ENCODE measurements at regions not wholly inside any gene's neighbourhood (a gene's known extent, or its start where the extent isn't known, plus 50 kb on each side); places are given as distances from the start of the nearest gene placed in this dataset.
"Not testable (repeated sequence)": the region's sequence is repeated elsewhere in the genome, so short reads cannot be mapped to it uniquely, and the experiment has no call there.

GRCh38 chr12:89870413-89871184 is 162.0 kb upstream of the ATP2B1 start:
- DNase-seq, result no peak
- in situ Hi-C loops (cut with HindIII; ENCODE audit: low pct_ligation_motif_present, low pct_unique_long_range_greater_than_20kb, low sequenced_read_pairs), result no loop called here

GRCh38 chr12:89867611-89868010 is 159.0 kb upstream of the ATP2B1 start:
- DNase-seq; in situ Hi-C loops (cut with HindIII; ENCODE audit: low pct_ligation_motif_present, low pct_unique_long_range_greater_than_20kb, low sequenced_read_pairs): not testable (repeated sequence)

- in situ Hi-C loops (cut with HindIII; ENCODE audit: low pct_ligation_motif_present, low pct_unique_long_range_greater_than_20kb, low sequenced_read_pairs), result no loop called here
- no peak for DNase-seq
These were observed 155.8 kb upstream of the ATP2B1 start for GRCh38 chr12:89864411-89864810.

- DNase-seq, result no peak
- in situ Hi-C loops (cut with HindIII; ENCODE audit: low pct_ligation_motif_present, low pct_unique_long_range_greater_than_20kb, low sequenced_read_pairs), result no loop called here
These were observed 155.3 kb upstream of the ATP2B1 start for GRCh38 chr12:89863968-89864367.

GRCh38 chr12:89863493-89863938 is 154.9 kb upstream of the ATP2B1 start:
- in situ Hi-C loops (cut with HindIII; ENCODE audit: low pct_ligation_motif_present, low pct_unique_long_range_greater_than_20kb, low sequenced_read_pairs), result no loop called here
- DNase-seq, result no peak

- DNase-seq, result no peak
- in situ Hi-C loops (cut with HindIII; ENCODE audit: low pct_ligation_motif_present, low pct_unique_long_range_greater_than_20kb, low sequenced_read_pairs), result no loop called here
These were observed 154.1 kb upstream of the ATP2B1 start for GRCh38 chr12:89862511-89863445.

- in situ Hi-C loops (cut with HindIII; ENCODE audit: low pct_ligation_motif_present, low pct_unique_long_range_greater_than_20kb, low sequenced_read_pairs), result no loop called here
- DNase-seq, result no peak
These were observed 152.4 kb upstream of the ATP2B1 start for GRCh38 chr12:89861086-89861485.

- in situ Hi-C loops (cut with HindIII; ENCODE audit: low pct_ligation_motif_present, low pct_unique_long_range_greater_than_20kb, low sequenced_read_pairs), result no loop called here
- DNase-seq, result no peak
These were observed 151.0 kb upstream of the ATP2B1 start for GRCh38 chr12:89859508-89860220.

GRCh38 chr12:89858718-89859117 is 150.1 kb upstream of the ATP2B1 start:
- no peak for DNase-seq
- in situ Hi-C loops (cut with HindIII; ENCODE audit: low pct_ligation_motif_present, low pct_unique_long_range_greater_than_20kb, low sequenced_read_pairs), result no loop called here

- in situ Hi-C loops (cut with HindIII; ENCODE audit: low pct_ligation_motif_present, low pct_unique_long_range_greater_than_20kb, low sequenced_read_pairs), result no loop called here
These were observed 149.1 kb upstream of the ATP2B1 start for GRCh38 chr12:89857652-89858274.

GRCh38 chr12:89856431-89856830 is 147.8 kb upstream of the ATP2B1 start:
- in situ Hi-C loops (cut with HindIII; ENCODE audit: low pct_ligation_motif_present, low pct_unique_long_range_greater_than_20kb, low sequenced_read_pairs), result no loop called here
- no peak for DNase-seq

More at GRCh38 chr12:89857652-89858274, 149.1 kb upstream of the ATP2B1 start:
- DNase-seq, result no peak

GRCh38 chr12:89848732-89849131 is 140.1 kb upstream of the ATP2B1 start:
- in situ Hi-C loops (cut with HindIII; ENCODE audit: low pct_ligation_motif_present, low pct_unique_long_range_greater_than_20kb, low sequenced_read_pairs), result no loop called here
- DNase-seq, result no peak

GRCh38 chr12:89846473-89847055 is 137.9 kb upstream of the ATP2B1 start:
- DNase-seq, result no peak
- in situ Hi-C loops (cut with HindIII; ENCODE audit: low pct_ligation_motif_present, low pct_unique_long_range_greater_than_20kb, low sequenced_read_pairs), result no loop called here

- no peak for DNase-seq
These were observed 137.1 kb upstream of the ATP2B1 start for GRCh38 chr12:89845767-89846166.

GRCh38 chr12:89845366-89845765 is 136.7 kb upstream of the ATP2B1 start:
- no peak for DNase-seq
- in situ Hi-C loops (cut with HindIII; ENCODE audit: low pct_ligation_motif_present, low pct_unique_long_range_greater_than_20kb, low sequenced_read_pairs), result no loop called here

More at GRCh38 chr12:89845767-89846166, 137.1 kb upstream of the ATP2B1 start:
- in situ Hi-C loops (cut with HindIII; ENCODE audit: low pct_ligation_motif_present, low pct_unique_long_range_greater_than_20kb, low sequenced_read_pairs), result no loop called here

GRCh38 chr12:89844539-89844938 is 135.9 kb upstream of the ATP2B1 start:
- DNase-seq, result no peak
- in situ Hi-C loops (cut with HindIII; ENCODE audit: low pct_ligation_motif_present, low pct_unique_long_range_greater_than_20kb, low sequenced_read_pairs), result no loop called here

- no peak for DNase-seq
- in situ Hi-C loops (cut with HindIII; ENCODE audit: low pct_ligation_motif_present, low pct_unique_long_range_greater_than_20kb, low sequenced_read_pairs), result no loop called here
These were observed 131.7 kb upstream of the ATP2B1 start for GRCh38 chr12:89840162-89840922.

Data from ACHN (cell line).